ENCODE measurements at regions not wholly inside any gene's neighbourhood (a gene's known extent, or its start where the extent isn't known, plus 50 kb on each side); places are given as distances from the start of the nearest gene placed in this dataset.

- TF ChIP-seq CTCF (IDR thresholded peaks at IDR 0.05; ENCODE audit: low read length) (no peak), EZH2 (optimal IDR thresholded peaks at IDR 0.05; ENCODE audit: low read depth, low read length) (no peak), EZH2phosphoT487 (IDR thresholded peaks at IDR 0.05; ENCODE audit: low read length) (no peak)
These were observed 465.3 kb downstream of the BMP2 start for GRCh38 chr20:7232796-7233195.
